ENCODE measurements at regions not wholly inside any gene's neighbourhood (a gene's known extent, or its start where the extent isn't known, plus 50 kb on each side); places are given as distances from the start of the nearest gene placed in this dataset.

GRCh38 chr1:189929501-189930099 lies 548.1 kb downstream of the BRINP3 start:
- Histone ChIP-seq H3K4me1 (ENCODE audit: insufficient read depth, low read length) (no peaks in the 10 kb centered on the region), H3K4me3 (ENCODE audit: low read length) (no peak overlapping the region), H3K9me3 (ENCODE audit: low read depth, low read length) (no peaks in the 10 kb centered on the region), H3K27me3 (ENCODE audit: insufficient read depth, low read length) (no peaks in the 10 kb centered on the region)

GRCh38 chr1:189936861-189937260 lies 540.8 kb downstream of the BRINP3 start:
- no peaks in the 10 kb centered on the region for H3K27me3 ChIP-seq (ENCODE audit: insufficient read depth, low read length)
- H3K9me3 ChIP-seq (ENCODE audit: low read depth, low read length), result no peaks in the 10 kb centered on the region
- no peak overlapping the region for H3K4me3 ChIP-seq (ENCODE audit: low read length)
- no peaks in the 10 kb centered on the region for H3K4me1 ChIP-seq (ENCODE audit: insufficient read depth, low read length)

- Histone ChIP-seq H3K4me3 (ENCODE audit: low read length) (no peak overlapping the region), H3K4me1 (ENCODE audit: insufficient read depth, low read length) (no peaks in the 10 kb centered on the region), H3K27me3 (ENCODE audit: insufficient read depth, low read length) (no peaks in the 10 kb centered on the region), H3K9me3 (ENCODE audit: low read depth, low read length) (no peaks in the 10 kb centered on the region)
Observed at GRCh38 chr1:189939967-189940366, 537.7 kb downstream of the BRINP3 start.

GRCh38 chr1:189941922-189942321 lies 535.7 kb downstream of the BRINP3 start:
- H3K27me3 ChIP-seq (ENCODE audit: insufficient read depth, low read length), result no peaks in the 10 kb centered on the region
- no peaks in the 10 kb centered on the region for H3K4me1 ChIP-seq (ENCODE audit: insufficient read depth, low read length)
- H3K9me3 ChIP-seq (ENCODE audit: low read depth, low read length), result no peaks in the 10 kb centered on the region
- no peak overlapping the region for H3K4me3 ChIP-seq (ENCODE audit: low read length)

- H3K4me1 ChIP-seq (ENCODE audit: insufficient read depth, low read length), result no peaks in the 10 kb centered on the region
- H3K9me3 ChIP-seq (ENCODE audit: low read depth, low read length), result peaks cover 1% of the 10 kb centered on the region
- no peak overlapping the region for H3K4me3 ChIP-seq (ENCODE audit: low read length)
- no peaks in the 10 kb centered on the region for H3K27me3 ChIP-seq (ENCODE audit: insufficient read depth, low read length)
Observed at GRCh38 chr1:189958756-189959155, 518.9 kb downstream of the BRINP3 start.

- H3K4me3 ChIP-seq (ENCODE audit: low read length), result no peak overlapping the region
- no peaks in the 10 kb centered on the region for H3K27me3 ChIP-seq (ENCODE audit: insufficient read depth, low read length)
- H3K9me3 ChIP-seq (ENCODE audit: low read depth, low read length), result no peaks in the 10 kb centered on the region
- H3K4me1 ChIP-seq (ENCODE audit: insufficient read depth, low read length), result no peaks in the 10 kb centered on the region
Observed at GRCh38 chr1:189960769-189961168, 516.9 kb downstream of the BRINP3 start.

GRCh38 chr1:189962181-189962580 lies 515.5 kb downstream of the BRINP3 start:
- Histone ChIP-seq H3K4me1 (ENCODE audit: insufficient read depth, low read length) (no peaks in the 10 kb centered on the region), H3K27me3 (ENCODE audit: insufficient read depth, low read length) (no peaks in the 10 kb centered on the region), H3K9me3 (ENCODE audit: low read depth, low read length) (no peaks in the 10 kb centered on the region), H3K4me3 (ENCODE audit: low read length) (no peak overlapping the region)

- Histone ChIP-seq H3K9me3 (ENCODE audit: low read depth, low read length) (no peaks in the 10 kb centered on the region), H3K4me1 (ENCODE audit: insufficient read depth, low read length) (no peaks in the 10 kb centered on the region), H3K27me3 (ENCODE audit: insufficient read depth, low read length) (no peaks in the 10 kb centered on the region), H3K4me3 (ENCODE audit: low read length) (no peak overlapping the region)
Observed at GRCh38 chr1:189970331-189971230, 507.1 kb downstream of the BRINP3 start.

- Histone ChIP-seq H3K4me1 (ENCODE audit: insufficient read depth, low read length) (no peaks in the 10 kb centered on the region), H3K4me3 (ENCODE audit: low read length) (no peak overlapping the region), H3K27me3 (ENCODE audit: insufficient read depth, low read length) (no peaks in the 10 kb centered on the region), H3K9me3 (ENCODE audit: low read depth, low read length) (no peaks in the 10 kb centered on the region)
Observed at GRCh38 chr1:189971656-189972055, 506.0 kb downstream of the BRINP3 start.

- Histone ChIP-seq H3K4me3 (ENCODE audit: low read length) (no peak overlapping the region), H3K4me1 (ENCODE audit: insufficient read depth, low read length) (no peaks in the 10 kb centered on the region), H3K9me3 (ENCODE audit: low read depth, low read length) (no peaks in the 10 kb centered on the region), H3K27me3 (ENCODE audit: insufficient read depth, low read length) (no peaks in the 10 kb centered on the region)
Observed at GRCh38 chr1:189977184-189977583, 500.5 kb downstream of the BRINP3 start.

- Histone ChIP-seq H3K9me3 (ENCODE audit: low read depth, low read length) (peaks cover 11% of the 10 kb centered on the region), H3K4me1 (ENCODE audit: insufficient read depth, low read length) (no peaks in the 10 kb centered on the region), H3K27me3 (ENCODE audit: insufficient read depth, low read length) (no peaks in the 10 kb centered on the region), H3K4me3 (ENCODE audit: low read length) (no peak overlapping the region)
Observed at GRCh38 chr1:189983166-189983890, 494.3 kb downstream of the BRINP3 start.

GRCh38 chr1:189986516-189986915 lies 491.1 kb downstream of the BRINP3 start:
- H3K27me3 ChIP-seq (ENCODE audit: insufficient read depth, low read length), result no peaks in the 10 kb centered on the region
- H3K9me3 ChIP-seq (ENCODE audit: low read depth, low read length), result peaks cover 11% of the 10 kb centered on the region

GRCh38 chr1:189987509-189987908 lies 490.2 kb downstream of the BRINP3 start:
- no peaks in the 10 kb centered on the region for H3K4me1 ChIP-seq (ENCODE audit: insufficient read depth, low read length)
- no peaks in the 10 kb centered on the region for H3K27me3 ChIP-seq (ENCODE audit: insufficient read depth, low read length)
- peaks cover 11% of the 10 kb centered on the region for H3K9me3 ChIP-seq (ENCODE audit: low read depth, low read length)
- no peak overlapping the region for H3K4me3 ChIP-seq (ENCODE audit: low read length)

More at GRCh38 chr1:189986516-189986915, 491.1 kb downstream of the BRINP3 start:
- H3K4me3 ChIP-seq (ENCODE audit: low read length), result no peak overlapping the region
- no peaks in the 10 kb centered on the region for H3K4me1 ChIP-seq (ENCODE audit: insufficient read depth, low read length)

GRCh38 chr1:189992856-189993255 lies 484.8 kb downstream of the BRINP3 start:
- Histone ChIP-seq H3K9me3 (ENCODE audit: low read depth, low read length) (no peaks in the 10 kb centered on the region), H3K4me3 (ENCODE audit: low read length) (no peak overlapping the region), H3K4me1 (ENCODE audit: insufficient read depth, low read length) (no peaks in the 10 kb centered on the region), H3K27me3 (ENCODE audit: insufficient read depth, low read length) (no peaks in the 10 kb centered on the region)

- H3K27me3 ChIP-seq (ENCODE audit: insufficient read depth, low read length), result no peaks in the 10 kb centered on the region
- no peaks in the 10 kb centered on the region for H3K4me1 ChIP-seq (ENCODE audit: insufficient read depth, low read length)
- H3K4me3 ChIP-seq (ENCODE audit: low read length), result no peak overlapping the region
- peaks cover 2% of the 10 kb centered on the region for H3K9me3 ChIP-seq (ENCODE audit: low read depth, low read length)
Observed at GRCh38 chr1:190000365-190000872, 477.2 kb downstream of the BRINP3 start.
